Parathyroid adenoma (tissue), 2 donors: ENCODE measurements at regions not wholly inside any gene's neighbourhood (a gene's known extent, or its start where the extent isn't known, plus 50 kb on each side); places are given as distances from the start of the nearest gene placed in this dataset.

ENCODE experiments used
- H2AFZ ChIP-seq: fragments of 300-600 bp; sonication (generic); one replicate; pipeline ENCODE4 v1.7.0; 2017; ENCODE audit warnings: antibody characterized with exemption, mild to moderate bottlenecking
- H3K27ac ChIP-seq: fragments of 300-600 bp; sonication (generic); one replicate; pipeline ENCODE4 v1.7.0; 2017
- H3K27me3 ChIP-seq: fragments of 300-600 bp; sonication (generic); one replicate; pipeline ENCODE4 v1.7.0; 2017; ENCODE audit warnings: low read length; ENCODE audit not compliant: control insufficient read depth, insufficient read depth
- H3K36me3 ChIP-seq: fragments of 300-600 bp; sonication (generic); one replicate; pipeline ENCODE4 v1.7.0; 2017; ENCODE audit warnings: low read length; ENCODE audit not compliant: control insufficient read depth, insufficient read depth
- H3K4me1 ChIP-seq: fragments of 300-600 bp; sonication (generic); one replicate; pipeline ENCODE4 v1.7.0; 2017; ENCODE audit warnings: control low read depth
- H3K4me2 ChIP-seq: fragments of 300-600 bp; sonication (generic); one replicate; pipeline ENCODE4 v1.7.0; 2017; ENCODE audit warnings: low read length
- H3K4me3 ChIP-seq: fragments of 300-600 bp; sonication (generic); one replicate; pipeline ENCODE4 v1.7.0; 2017; ENCODE audit warnings: low read depth, low read length
- H3K79me2 ChIP-seq: fragments of 300-600 bp; sonication (generic); one replicate; pipeline ENCODE4 v1.7.0; 2017; ENCODE audit warnings: control low read depth
- H3K9ac ChIP-seq: fragments of 300-600 bp; sonication (generic); one replicate; pipeline ENCODE4 v1.7.0; 2017; ENCODE audit warnings: mild to moderate bottlenecking
- H3K9me3 ChIP-seq: fragments of 300-600 bp; sonication (generic); one replicate; pipeline ENCODE4 v1.7.0; 2017; ENCODE audit warnings: low read length; ENCODE audit not compliant: control insufficient read depth
- CTCF ChIP-seq: fragments of 300-600 bp; sonication (generic); IDR thresholded peaks from one replicate; pipeline ENCODE4 v1.7.0; 2017; ENCODE audit warnings: antibody characterized with exemption, mild to moderate bottlenecking
- donor health status: primary hyperparathyroidism.

GRCh38 chr2:81282151-81282769 is 977.7 kb upstream of the LRRTM1 start:
- Histone ChIP-seq H3K9me3 (no peaks in the 10 kb centered on the region), H3K36me3 (no peaks in the 10 kb centered on the region), H3K4me2 (no peak overlapping the region), H3K79me2 (no peaks in the 10 kb centered on the region), H2AFZ (no peak overlapping the region), H3K4me3 (no peak overlapping the region), H3K27ac (no peak overlapping the region), H3K4me1 (no peaks in the 10 kb centered on the region), H3K9ac (no peak overlapping the region), H3K27me3 (no peaks in the 10 kb centered on the region)
- no peak for TF ChIP-seq CTCF

DNA sequence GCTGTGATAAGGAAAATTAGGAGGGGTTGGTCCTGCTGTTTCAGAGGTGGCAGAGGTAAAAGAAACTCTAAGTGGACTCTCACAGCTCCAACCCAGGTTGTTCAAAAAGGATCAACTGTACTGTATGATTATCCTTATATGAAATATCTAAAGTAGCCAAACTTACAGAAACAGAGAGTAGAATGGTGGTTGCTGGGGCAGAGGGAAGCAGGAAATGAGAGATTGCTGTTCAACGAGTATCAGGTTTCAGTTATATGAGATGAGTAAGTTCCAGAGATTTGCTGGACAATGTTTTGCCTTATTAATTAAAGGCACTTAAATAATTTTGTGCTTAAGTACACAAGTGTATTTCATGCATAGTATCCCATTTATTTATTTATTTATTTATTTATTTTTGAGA is 972.0 kb upstream of the LRRTM1 start:
- H3K9me3 ChIP-seq = no peaks in the 10 kb centered on the region
- H2AFZ ChIP-seq = no peak overlapping the region
- TF ChIP-seq CTCF = no peak
- H3K27ac ChIP-seq = no peak overlapping the region
- H3K27me3 ChIP-seq = no peaks in the 10 kb centered on the region
- H3K79me2 ChIP-seq = no peaks in the 10 kb centered on the region
- H3K36me3 ChIP-seq = no peaks in the 10 kb centered on the region
- H3K4me1 ChIP-seq = no peaks in the 10 kb centered on the region
- H3K4me2 ChIP-seq = no peak overlapping the region
- no peak overlapping the region for H3K9ac ChIP-seq
- no peak overlapping the region for H3K4me3 ChIP-seq

GRCh38 chr2:81266106-81266505 is 961.6 kb upstream of the LRRTM1 start:
- Histone ChIP-seq H3K4me2 (no peak overlapping the region), H3K79me2 (no peaks in the 10 kb centered on the region), H3K9ac (no peak overlapping the region), H3K9me3 (no peaks in the 10 kb centered on the region), H2AFZ (no peak overlapping the region), H3K27ac (no peak overlapping the region), H3K36me3 (no peaks in the 10 kb centered on the region), H3K4me1 (no peaks in the 10 kb centered on the region), H3K4me3 (no peak overlapping the region), H3K27me3 (no peaks in the 10 kb centered on the region)
- TF ChIP-seq CTCF = no peak

DNA sequence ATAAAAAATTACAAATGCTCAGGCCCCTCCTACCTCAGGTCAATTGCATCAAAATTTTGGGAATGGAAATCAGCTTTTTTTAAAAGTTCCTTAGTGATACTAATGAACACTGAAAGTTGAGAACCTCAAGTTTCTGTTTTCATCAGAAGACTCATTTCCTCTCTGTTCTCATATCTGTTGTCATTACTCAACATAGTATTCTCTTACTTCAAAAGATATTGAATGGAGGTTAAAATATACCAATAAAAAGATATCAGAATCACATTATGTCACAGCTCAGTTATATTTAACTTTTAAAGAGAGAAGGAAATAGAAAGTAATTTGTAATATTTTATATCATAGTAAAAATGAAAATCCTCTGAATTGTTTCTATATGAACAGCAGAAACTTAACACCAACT is 959.4 kb upstream of the LRRTM1 start:
- Histone ChIP-seq H3K27me3 (no peaks in the 10 kb centered on the region), H3K4me1 (no peaks in the 10 kb centered on the region), H3K9ac (no peak overlapping the region), H3K27ac (no peak overlapping the region), H3K79me2 (no peaks in the 10 kb centered on the region), H2AFZ (no peak overlapping the region), H3K4me3 (no peak overlapping the region), H3K9me3 (no peaks in the 10 kb centered on the region), H3K36me3 (no peaks in the 10 kb centered on the region), H3K4me2 (no peak overlapping the region)
- no peak for TF ChIP-seq CTCF

- no peak for TF ChIP-seq CTCF
- no peak overlapping the region for H2AFZ ChIP-seq
- no peak overlapping the region for H3K27ac ChIP-seq
Observed at GRCh38 chr2:81260320-81260719, 955.8 kb upstream of the LRRTM1 start.

More at GRCh38 chr2:81260320-81260719, 955.8 kb upstream of the LRRTM1 start:
- Histone ChIP-seq H3K9me3 (no peaks in the 10 kb centered on the region), H3K79me2 (no peaks in the 10 kb centered on the region), H3K27me3 (no peaks in the 10 kb centered on the region), H3K4me3 (no peak overlapping the region), H3K4me1 (no peaks in the 10 kb centered on the region), H3K36me3 (no peaks in the 10 kb centered on the region), H3K9ac (no peak overlapping the region), H3K4me2 (no peak overlapping the region)
